OCI-LY7 (cell line): ENCODE measurements at regions not wholly inside any gene's neighbourhood (a gene's known extent, or its start where the extent isn't known, plus 50 kb on each side); places are given as distances from the start of the nearest gene placed in this dataset.

Source experiments
- CTCF ChIP-seq: fragments of 200-600 bp; sonication (generic); conservative IDR thresholded peaks from 2 replicates; pipeline ENCODE4 v1.5.1; 2014; ENCODE audit warnings: mild to moderate bottlenecking, antibody characterized with exemption, low read length, moderate library complexity, mixed read lengths
- EZH2phosphoT487 ChIP-seq: fragments of 200-600 bp; sonication (generic); IDR thresholded peaks from 2 replicates; pipeline ENCODE4 v1.6.1; 2018; ENCODE audit warnings: low read depth, borderline replicate concordance, mild to moderate bottlenecking, mixed run types, antibody characterized with exemption, low read length, moderate library complexity, mixed read lengths

- TF ChIP-seq CTCF (no peak), EZH2phosphoT487 (no peak)
Measured at GRCh38 chrX:95949588-95949987, 735.1 kb upstream of the DIAPH2 start.
